GM23248 (cell line): ENCODE measurements at regions not wholly inside any gene's neighbourhood (a gene's known extent, or its start where the extent isn't known, plus 50 kb on each side); places are given as distances from the start of the nearest gene placed in this dataset.

ENCODE experiments used
- EZH2 ChIP-seq: fragments of 200-600 bp; sonication (generic); IDR thresholded peaks from 2 replicates; pipeline ENCODE4 v1.6.1; 2018; ENCODE audit warnings: antibody characterized with exemption, mild to moderate bottlenecking; ENCODE audit not compliant: insufficient read depth, poor library complexity, severe bottlenecking
- EZH2phosphoT487 ChIP-seq: fragments of 200-600 bp; sonication (generic); IDR thresholded peaks from 2 replicates; pipeline ENCODE4 v1.6.1; 2018; ENCODE audit warnings: antibody characterized with exemption, moderate library complexity, mild to moderate bottlenecking, low read depth; ENCODE audit not compliant: insufficient read depth

DNA sequence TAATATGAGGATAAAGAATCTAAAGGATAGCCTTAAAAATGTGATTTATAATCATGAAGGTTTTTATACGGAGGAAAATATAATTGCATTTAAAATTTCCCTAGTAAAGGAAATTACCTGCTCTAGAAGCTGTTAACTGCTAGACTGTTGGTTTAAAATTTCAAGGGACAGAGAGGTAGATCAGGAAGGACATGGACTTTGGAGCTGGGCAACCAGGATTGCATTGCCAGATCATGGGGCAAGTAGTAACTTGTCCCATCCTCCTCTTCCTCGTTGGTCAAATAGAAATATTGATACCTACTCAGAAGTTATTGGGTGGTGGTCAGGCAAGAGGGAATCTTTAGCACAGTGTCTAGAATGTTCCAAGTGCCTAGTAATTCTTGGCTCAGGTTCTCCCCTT lies 525.1 kb downstream of the MFSD1 start:
- TF ChIP-seq EZH2 (no peak), EZH2phosphoT487 (no peak)
